Adrenal gland (tissue), 9 donors: ENCODE measurements at regions not wholly inside any gene's neighbourhood (a gene's known extent, or its start where the extent isn't known, plus 50 kb on each side); places are given as distances from the start of the nearest gene placed in this dataset.
"Not testable (repeated sequence)": the region's sequence is repeated elsewhere in the genome, so short reads cannot be mapped to it uniquely, and the experiment has no call there.

ENCODE experiments used
- DNase-seq, 7 donors: peaks; one replicate each; pipeline ENCODE4 v3.0.0-alpha.2; 2019 to 2020
- H3K27ac ChIP-seq, 5 donors: fragments of 200-600 bp; sonication (generic) in 4 of 5; 1 replicate in 3 of 5; 2 replicates in 2 of 5; pipeline versions ENCODE4 v1.5.1 to v1.8.0; 2016 to 2020; ENCODE audit warnings: mild to moderate bottlenecking in 1 of 5
- H3K27me3 ChIP-seq: fragments of 200-600 bp; 2 replicates; pipeline ENCODE4 v1.8.0; 2021
- H3K36me3 ChIP-seq, 2 donors: fragments of 200-600 bp; replicated peaks in 1 of 2; 1 replicate in 1 of 2; 2 replicates in 1 of 2; pipeline versions ENCODE4 v1.5.1 to v1.8.0; 2018 to 2022
- H3K4me1 ChIP-seq, 2 donors: fragments of 200-600 bp; replicated peaks in 1 of 2; 1 replicate in 1 of 2; 2 replicates in 1 of 2; pipeline versions ENCODE4 v1.5.1 to v1.8.0; 2018 to 2021
- H3K4me3 ChIP-seq, 4 donors: fragments of 200-600 bp; sonication (generic) in 3 of 4; one replicate each; pipeline ENCODE4 v1.5.1; 2016 to 2018
- H3K9me3 ChIP-seq, 3 donors: fragments of 200-600 bp; sonication (generic) in 1 of 3; replicated peaks in 1 of 3; 1 replicate in 2 of 3; 2 replicates in 1 of 3; pipeline versions ENCODE4 v1.5.1 to v1.8.0; 2016 to 2021
- CTCF ChIP-seq, 6 experiments: fragments of 450-650 bp in 4 of 6; fragments of 200-600 bp in 2 of 6; sonication (generic) in 1 of 6; IDR thresholded peaks; 1 replicate in 5 of 6; 2 replicates in 1 of 6; pipeline versions ENCODE4 v1.5.1 to v1.8.0; 2016 to 2021; ENCODE audit warnings: antibody characterized with exemption in 6 of 6, mild to moderate bottlenecking in 2 of 6, moderate library complexity in 1 of 6
- POLR2A ChIP-seq, 2 donors: fragments of 450-650 bp; IDR thresholded peaks; one replicate each; pipeline ENCODE4 v1.6.1; 2017; ENCODE audit warnings: antibody characterized with exemption in 2 of 2, mild to moderate bottlenecking in 2 of 2, moderate library complexity in 1 of 2
- WGBS, 4 donors: extraction: QIAGEN DNeasy Blood & Tissue Kit in 2 of 4; methylation state at CpG; one replicate each; pipeline versions ENCODE4 v1.1.5 to v1.1.7; 2013 to 2017; 5-methylcytosine and 5-hydroxymethylcytosine counted together
- intact Hi-C, 2 donors: fragments of 100-400 bp; cut with DNase I; formaldehyde crosslinking; loops; one replicate each; pipeline versions ENCODE4 v1.14.1 to v1.15.0; 2022 to 2023
- donor health status: healthy with polysubstance abuse.
- donor health status: Bipolar disorder and iron deficiency.
- donor health status: DM: yes; HTN: yes; CAD: no.
- donor health status: DM: no; HTN: no; CAD: no.
- donor health status: DM: no; HTN: no; CAD: no.

GRCh38 chr17:64728041-64728695 lies 66.1 kb upstream of the SMURF2 start:
- H3K9me3 ChIP-seq = no peaks in the 10 kb centered on the region
- peak; percentile 56 to 81 (median 71) for DNase-seq
- no peaks in the 10 kb centered on the region for H3K27me3 ChIP-seq
- no peaks in the 10 kb centered on the region for H3K36me3 ChIP-seq
- TF ChIP-seq CTCF (IDR thresholded peaks at IDR 0.05) = no peak
- no peak for TF ChIP-seq POLR2A (IDR thresholded peaks at IDR 0.05)
- no peak overlapping the region for H3K4me3 ChIP-seq
- peak overlapping the region in 4 of 5 donors; percentile 16 to 82 (median 65) for H3K27ac ChIP-seq
- H3K4me1 ChIP-seq = peaks cover 15 to 30% of the 10 kb centered on the region in 2 donors
- intact Hi-C loops = loop anchor here in 1 of 2 donors (10.0 kb wide), 1 partner anchor 53 kb away; no protein-coding TSS in a partner anchor
- 43 to 56% (median 53%) methylated on average over 6 to 8 of the region's 8 CpGs for WGBS, 4 donors

- H3K27me3 ChIP-seq, H3K36me3 ChIP-seq, H3K9me3 ChIP-seq, H3K4me3 ChIP-seq, H3K27ac ChIP-seq: not testable (repeated sequence)
- 87 to 89% (median 88%) methylated on average over 4 to 5 of the region's 5 CpGs for WGBS, 4 donors
- intact Hi-C loops = loop anchor here in 1 of 2 donors (10.0 kb wide), 1 partner anchor 51 kb away; no protein-coding TSS in a partner anchor
- peak in 2 of 7 donors; percentile 4 to 6 for DNase-seq
- H3K4me1 ChIP-seq = peaks cover 11 to 20% of the 10 kb centered on the region in 2 donors
These were observed 63.9 kb upstream of the SMURF2 start for GRCh38 chr17:64726025-64726424.

GRCh38 chr17:64724246-64724645 lies 62.1 kb upstream of the SMURF2 start:
- H3K36me3 ChIP-seq, H3K27me3 ChIP-seq, H3K9me3 ChIP-seq, H3K4me3 ChIP-seq: not testable (repeated sequence)
- Histone ChIP-seq H3K4me1 (peaks cover 11 to 20% of the 10 kb centered on the region in 2 donors), H3K27ac (peak overlapping the region in 2 of 5 donors; percentile 18 to 46)
- intact Hi-C loops = loop anchor here in 1 of 2 donors (10.0 kb wide), 1 partner anchor 49 kb away; no protein-coding TSS in a partner anchor
- WGBS, 4 donors = 20 to 41% (median 38%) methylated on average over 5 to 8 of the region's 8 CpGs
- DNase-seq = peak; percentile 48 to 84 (median 66)

- peak overlapping the region in 1 of 5 donors; percentile 46 for H3K27ac ChIP-seq
- peak in 1 of 7 donors; percentile 6 for DNase-seq
- no peaks in the 10 kb centered on the region for H3K9me3 ChIP-seq
- H3K4me1 ChIP-seq = peaks cover 11 to 20% of the 10 kb centered on the region in 2 donors
- H3K36me3 ChIP-seq = no peaks in the 10 kb centered on the region
- H3K27me3 ChIP-seq = no peaks in the 10 kb centered on the region
- TF ChIP-seq CTCF (IDR thresholded peaks at IDR 0.05) (no peak), POLR2A (IDR thresholded peaks at IDR 0.05) (no peak)
- intact Hi-C loops = loop anchor here in 1 of 2 donors (10.0 kb wide), 1 partner anchor 49 kb away; no protein-coding TSS in a partner anchor
- WGBS, 4 donors = 77 to 85% (median 80%) methylated on average over 2 of the region's 2 CpGs
- no peak overlapping the region for H3K4me3 ChIP-seq
These were observed 61.7 kb upstream of the SMURF2 start for GRCh38 chr17:64723781-64724180.

- not testable (repeated sequence) for H3K4me1 ChIP-seq, H3K4me3 ChIP-seq, H3K27ac ChIP-seq, DNase-seq, H3K27me3 ChIP-seq, H3K36me3 ChIP-seq, H3K9me3 ChIP-seq
- intact Hi-C loops = loop anchor here in 1 of 2 donors (10.0 kb wide), 1 partner anchor 47 kb away; no protein-coding TSS in a partner anchor
- WGBS, 4 donors = 81 to 97% (median 89%) methylated on average over 1 of the region's 1 CpG
These were observed 59.4 kb upstream of the SMURF2 start for GRCh38 chr17:64721556-64721955.

- H3K27ac ChIP-seq, H3K4me3 ChIP-seq, H3K9me3 ChIP-seq, H3K36me3 ChIP-seq, H3K27me3 ChIP-seq, H3K4me1 ChIP-seq: not testable (repeated sequence)
- DNase-seq = peak in 1 of 7 donors; percentile 27
- WGBS, 4 donors = 71 to 72% (median 71%) methylated on average over 6 of the region's 6 CpGs
- intact Hi-C loops = loop anchor here in 1 of 2 donors (10.0 kb wide), 1 partner anchor 45 kb away; no protein-coding TSS in a partner anchor
These were observed 58.1 kb upstream of the SMURF2 start for GRCh38 chr17:64720253-64720652.

GRCh38 chr17:64719517-64719916 lies 57.4 kb upstream of the SMURF2 start:
- intact Hi-C loops, H3K27ac ChIP-seq, H3K4me3 ChIP-seq, H3K27me3 ChIP-seq, H3K4me1 ChIP-seq, DNase-seq, H3K9me3 ChIP-seq, H3K36me3 ChIP-seq: not testable (repeated sequence)
- 86 to 94% (median 93%) methylated on average over 4 of the region's 4 CpGs for WGBS, 4 donors

GRCh38 chr17:64718816-64719215 lies 56.7 kb upstream of the SMURF2 start:
- H3K4me3 ChIP-seq, H3K36me3 ChIP-seq, intact Hi-C loops, H3K27ac ChIP-seq, H3K4me1 ChIP-seq, DNase-seq, H3K27me3 ChIP-seq, H3K9me3 ChIP-seq: not testable (repeated sequence)
- WGBS, 4 donors = 90 to 98% (median 96%) methylated on average over 6 of the region's 6 CpGs
